Suprapubic skin (tissue), 4 donors: ENCODE measurements at regions not wholly inside any gene's neighbourhood (a gene's known extent, or its start where the extent isn't known, plus 50 kb on each side); places are given as distances from the start of the nearest gene placed in this dataset.

Experiments
- DNase-seq, 2 donors: peaks; one replicate each; pipeline ENCODE4 v3.0.0-alpha.2; 2019; ENCODE audit warnings: low spot score in 2 of 2
- H3K27ac ChIP-seq: fragments of 200-600 bp; sonication (generic); one replicate; pipeline ENCODE4 v1.5.1; 2019
- H3K27me3 ChIP-seq: fragments of 200-600 bp; sonication (generic); one replicate; pipeline ENCODE4 v1.5.1; 2019
- H3K36me3 ChIP-seq: fragments of 200-600 bp; sonication (generic); one replicate; pipeline ENCODE4 v1.5.1; 2019
- H3K4me1 ChIP-seq: fragments of 200-600 bp; sonication (generic); one replicate; pipeline ENCODE4 v1.5.1; 2019
- H3K4me3 ChIP-seq: fragments of 200-600 bp; sonication (generic); one replicate; pipeline ENCODE4 v1.5.1; 2019; ENCODE audit warnings: mild to moderate bottlenecking
- H3K9me3 ChIP-seq: fragments of 200-600 bp; sonication (generic); one replicate; pipeline ENCODE4 v1.5.1; 2019
- CTCF ChIP-seq, 2 donors: fragments of 200-600 bp in 1 of 2; fragments of 450-650 bp in 1 of 2; sonication (generic) in 1 of 2; IDR thresholded peaks; one replicate each; pipeline ENCODE4 v1.5.1; 2016 to 2019; ENCODE audit warnings: antibody characterized with exemption in 2 of 2, mild to moderate bottlenecking in 1 of 2, moderate library complexity in 1 of 2
- EP300 ChIP-seq: sonication (generic); formaldehyde crosslinking; IDR thresholded peaks from one replicate; pipeline ENCODE4 v1.6.1; 2017; ENCODE audit warnings: antibody characterized with exemption
- POLR2A ChIP-seq, 2 donors: fragments of 450-650 bp; IDR thresholded peaks; one replicate each; pipeline ENCODE4 v1.6.1; 2017; ENCODE audit warnings: antibody characterized with exemption in 2 of 2, mild to moderate bottlenecking in 2 of 2, moderate library complexity in 2 of 2
- POLR2AphosphoS5 ChIP-seq, 3 donors: sonication (generic); formaldehyde crosslinking; IDR thresholded peaks; one replicate each; pipeline ENCODE4 v1.6.1; 2017; ENCODE audit warnings: antibody characterized with exemption in 3 of 3
- WGBS: methylation state at CpG from one replicate; pipeline ENCODE4 v1.1.5; 2018; 5-methylcytosine and 5-hydroxymethylcytosine counted together

GRCh38 chr14:53808042-53808441 is 148.6 kb downstream of the BMP4 start:
- Histone ChIP-seq H3K4me1 (no peaks in the 10 kb centered on the region), H3K4me3 (no peak overlapping the region), H3K36me3 (no peaks in the 10 kb centered on the region), H3K27ac (no peak overlapping the region), H3K9me3 (no peaks in the 10 kb centered on the region), H3K27me3 (no peaks in the 10 kb centered on the region)
- DNase-seq, result no peak
- TF ChIP-seq CTCF (IDR thresholded peaks at IDR 0.05), result no peak
- TF ChIP-seq POLR2AphosphoS5 (IDR thresholded peaks at IDR 0.05), result no peak
- no peak for TF ChIP-seq POLR2A (IDR thresholded peaks at IDR 0.05)
- TF ChIP-seq EP300, result no peak

GRCh38 chr14:53807542-53807941 is 149.1 kb downstream of the BMP4 start:
- Histone ChIP-seq H3K4me3 (no peak overlapping the region), H3K27ac (peak overlapping the region; percentile 59), H3K4me1 (no peaks in the 10 kb centered on the region), H3K36me3 (no peaks in the 10 kb centered on the region), H3K27me3 (no peaks in the 10 kb centered on the region), H3K9me3 (no peaks in the 10 kb centered on the region)
- no peak for DNase-seq
- TF ChIP-seq POLR2AphosphoS5 (IDR thresholded peaks at IDR 0.05), result peak in 1 of 3 donors; percentile 51
- no peak for TF ChIP-seq EP300
- 45% methylated on average over 3 of the region's 3 CpGs for WGBS

GRCh38 chr14:53807108-53807507 is 149.5 kb downstream of the BMP4 start:
- H3K9me3 ChIP-seq, result no peaks in the 10 kb centered on the region
- peak in 1 of 3 donors; percentile 47 for TF ChIP-seq POLR2AphosphoS5 (IDR thresholded peaks at IDR 0.05)
- no peak for TF ChIP-seq POLR2A (IDR thresholded peaks at IDR 0.05)
- H3K4me1 ChIP-seq, result no peaks in the 10 kb centered on the region
- H3K27ac ChIP-seq, result peak overlapping the region; percentile 59
- no peak for DNase-seq
- WGBS, result 63% methylated on average over 2 of the region's 2 CpGs
- H3K4me3 ChIP-seq, result no peak overlapping the region
- no peaks in the 10 kb centered on the region for H3K36me3 ChIP-seq
- no peaks in the 10 kb centered on the region for H3K27me3 ChIP-seq

GRCh38 chr14:53796734-53797133 is 159.9 kb downstream of the BMP4 start:
- H3K27ac ChIP-seq, result no peak overlapping the region
- no peaks in the 10 kb centered on the region for H3K9me3 ChIP-seq
- peaks cover 3% of the 10 kb centered on the region for H3K27me3 ChIP-seq
- no peak for TF ChIP-seq POLR2A (IDR thresholded peaks at IDR 0.05)
- H3K4me3 ChIP-seq, result no peak overlapping the region
- no peaks in the 10 kb centered on the region for H3K4me1 ChIP-seq
- WGBS, result 88% methylated on average over 1 of the region's 1 CpG
- H3K36me3 ChIP-seq, result no peaks in the 10 kb centered on the region
- no peak for DNase-seq

GRCh38 chr14:53793790-53794505 is 162.7 kb downstream of the BMP4 start:
- DNase-seq, result no peak
- no peaks in the 10 kb centered on the region for H3K4me1 ChIP-seq
- peaks cover 3% of the 10 kb centered on the region for H3K27me3 ChIP-seq
- H3K27ac ChIP-seq, result no peak overlapping the region
- TF ChIP-seq POLR2A (IDR thresholded peaks at IDR 0.05) (no peak), CTCF (IDR thresholded peaks at IDR 0.05) (no peak), POLR2AphosphoS5 (IDR thresholded peaks at IDR 0.05) (no peak), EP300 (no peak)
- no peaks in the 10 kb centered on the region for H3K9me3 ChIP-seq
- no peak overlapping the region for H3K4me3 ChIP-seq
- H3K36me3 ChIP-seq, result no peaks in the 10 kb centered on the region
- WGBS, result 65% methylated on average over 2 of the region's 2 CpGs

- Histone ChIP-seq H3K36me3 (no peaks in the 10 kb centered on the region), H3K27me3 (peaks cover 3% of the 10 kb centered on the region), H3K9me3 (no peaks in the 10 kb centered on the region), H3K27ac (no peak overlapping the region), H3K4me3 (no peak overlapping the region), H3K4me1 (no peaks in the 10 kb centered on the region)
- TF ChIP-seq POLR2AphosphoS5 (IDR thresholded peaks at IDR 0.05) (no peak), CTCF (IDR thresholded peaks at IDR 0.05) (no peak), EP300 (no peak), POLR2A (IDR thresholded peaks at IDR 0.05) (no peak)
- 97% methylated on average over 1 of the region's 1 CpG for WGBS
- DNase-seq, result no peak
Observed at GRCh38 chr14:53792909-53793308, 163.7 kb downstream of the BMP4 start.
